HEK293 (cell line): ENCODE measurements at regions not wholly inside any gene's neighbourhood (a gene's known extent, or its start where the extent isn't known, plus 50 kb on each side); places are given as distances from the start of the nearest gene placed in this dataset.

Experiments
- BCL11A ChIP-seq: fragments of 450-650 bp; formaldehyde crosslinking; IDR thresholded peaks from 2 replicates; pipeline ENCODE4 v1.5.1; 2016; ENCODE audit warnings: low read depth, missing biosample characterization, missing genetic modification characterization
- CTCF ChIP-seq: fragments of 450-650 bp; formaldehyde crosslinking; IDR thresholded peaks from 2 replicates; pipeline ENCODE4 v1.5.1; 2016; ENCODE audit warnings: missing biosample characterization, missing genetic modification characterization
- HIC1 ChIP-seq: fragments of 450-650 bp; formaldehyde crosslinking; IDR thresholded peaks from 2 replicates; pipeline ENCODE4 v1.5.1; 2016; ENCODE audit warnings: missing biosample characterization, missing genetic modification characterization
- HOXC10 ChIP-seq: sonication (generic); formaldehyde crosslinking; IDR thresholded peaks from 2 replicates; pipeline ENCODE4 v1.8.1; 2023; ENCODE audit warnings: mild to moderate bottlenecking, missing genetic modification reagents
- MYNN ChIP-seq: fragments of 450-650 bp; formaldehyde crosslinking; IDR thresholded peaks from 2 replicates; pipeline ENCODE4 v1.5.1; 2016; ENCODE audit warnings: missing biosample characterization, missing genetic modification characterization, borderline replicate concordance
- YY1 ChIP-seq: fragments of 450-650 bp; formaldehyde crosslinking; IDR thresholded peaks from 2 replicates; pipeline ENCODE4 v1.5.1; 2018; ENCODE audit warnings: missing biosample characterization, missing genetic modification characterization
- ZBTB17 ChIP-seq: fragments of 450-650 bp; formaldehyde crosslinking; IDR thresholded peaks from 2 replicates; pipeline ENCODE4 v1.5.1; 2016; ENCODE audit warnings: missing biosample characterization, missing genetic modification characterization
- ZNF239 ChIP-seq: fragments of 450-650 bp; formaldehyde crosslinking; IDR thresholded peaks from 2 replicates; pipeline ENCODE4 v1.5.1; 2016; ENCODE audit warnings: missing biosample characterization, missing genetic modification characterization
- ZNF24 ChIP-seq: fragments of 450-650 bp; formaldehyde crosslinking; IDR thresholded peaks from 2 replicates; pipeline ENCODE4 v1.5.1; 2016; ENCODE audit warnings: missing biosample characterization, missing genetic modification characterization
- ZNF37A ChIP-seq: fragments of 450-650 bp; IDR thresholded peaks from 2 replicates; pipeline ENCODE4 v1.5.1; 2018; ENCODE audit warnings: missing biosample characterization, missing genetic modification characterization
- ZNF518A ChIP-seq: fragments of 450-650 bp; formaldehyde crosslinking; conservative IDR thresholded peaks from 2 replicates; pipeline ENCODE4 v1.5.1; 2016; ENCODE audit warnings: low read depth, missing biosample characterization, missing genetic modification characterization
- ZNF707 ChIP-seq: fragments of 450-650 bp; formaldehyde crosslinking; IDR thresholded peaks from 2 replicates; pipeline ENCODE4 v1.5.1; 2016; ENCODE audit warnings: missing biosample characterization, missing genetic modification characterization
- ZNF843 ChIP-seq: fragments of 450-650 bp; formaldehyde crosslinking; IDR thresholded peaks from 2 replicates; pipeline ENCODE4 v1.5.1; 2016; ENCODE audit warnings: missing biosample characterization, missing genetic modification characterization

- TF ChIP-seq HIC1 (tag by site-specific recombination) = no peak
- no peak for TF ChIP-seq CTCF (tag by site-specific recombination)
- TF ChIP-seq BCL11A = no peak
- TF ChIP-seq ZNF707 (tag by site-specific recombination) = no peak
- no peak for TF ChIP-seq ZNF843
- no peak for TF ChIP-seq ZBTB17 (tag by site-specific recombination)
- no peak for TF ChIP-seq YY1 (tag by site-specific recombination)
- no peak for TF ChIP-seq ZNF24 (tag by site-specific recombination)
- no peak for TF ChIP-seq ZNF518A (tag by site-specific recombination)
- TF ChIP-seq ZNF239 = no peak
- TF ChIP-seq HOXC10 (CRISPR knock-in tag) = no peak
- no peak for TF ChIP-seq ZNF37A (tag by site-specific recombination)
- TF ChIP-seq MYNN = no peak
These were observed 358.3 kb upstream of the CBLB start for GRCh38 chr3:106227068-106227467.
